Astrocyte of the cerebellum (primary cell): ENCODE measurements at regions not wholly inside any gene's neighbourhood (a gene's known extent, or its start where the extent isn't known, plus 50 kb on each side); places are given as distances from the start of the nearest gene placed in this dataset.

ENCODE experiments used
- DNase-seq: peaks from one replicate; pipeline ENCODE4 v3.0.0-alpha.2; 2011; ENCODE audit warnings: low read depth
- H3K4me3 ChIP-seq: 2 replicates; pipeline ENCODE4 v1.5.1; 2011; ENCODE audit warnings: mild to moderate bottlenecking, low read depth, low read length, moderate library complexity
- CTCF ChIP-seq: IDR thresholded peaks from 2 replicates; pipeline ENCODE4 v1.5.1; 2012; ENCODE audit warnings: low read length, low read depth, moderate library complexity, mild to moderate bottlenecking; ENCODE audit errors: missing control alignments
- in situ Hi-C: cut with HindIII; loops from 2 replicates; pipeline ENCODE4 v1.10.0; 2017; ENCODE audit warnings: low sequenced_read_pairs

GRCh38 chr9:82563841-82564240 is 499.1 kb downstream of the RASEF start:
- no peak for TF ChIP-seq CTCF
- H3K4me3 ChIP-seq: no peak overlapping the region
- no peak for DNase-seq
- in situ Hi-C loops: no loop called here

- no peak for TF ChIP-seq CTCF
- no peak overlapping the region for H3K4me3 ChIP-seq
- DNase-seq: no peak
- in situ Hi-C loops: no loop called here
Measured at GRCh38 chr9:82565188-82565969, 497.6 kb downstream of the RASEF start.

GRCh38 chr9:82567953-82568352 is 495.0 kb downstream of the RASEF start:
- no peak overlapping the region for H3K4me3 ChIP-seq
- no peak for DNase-seq
- in situ Hi-C loops: no loop called here
- TF ChIP-seq CTCF: no peak

- in situ Hi-C loops: no loop called here
- no peak for DNase-seq
- no peak for TF ChIP-seq CTCF
- H3K4me3 ChIP-seq: no peak overlapping the region
Measured at GRCh38 chr9:82570226-82570625, 492.7 kb downstream of the RASEF start.

GRCh38 chr9:82571540-82571939 is 491.4 kb downstream of the RASEF start:
- no peak overlapping the region for H3K4me3 ChIP-seq
- in situ Hi-C loops: no loop called here
- no peak for TF ChIP-seq CTCF
- DNase-seq: no peak

GRCh38 chr9:82572146-82572545 is 490.8 kb downstream of the RASEF start:
- no peak for DNase-seq
- H3K4me3 ChIP-seq: no peak overlapping the region
- TF ChIP-seq CTCF: no peak
- in situ Hi-C loops: no loop called here

- no peak for DNase-seq
- in situ Hi-C loops: no loop called here
- H3K4me3 ChIP-seq: no peak overlapping the region
- no peak for TF ChIP-seq CTCF
Measured at GRCh38 chr9:82574911-82575310, 488.0 kb downstream of the RASEF start.
